Thoracic aorta (tissue), 2 donors: ENCODE measurements at regions not wholly inside any gene's neighbourhood (a gene's known extent, or its start where the extent isn't known, plus 50 kb on each side); places are given as distances from the start of the nearest gene placed in this dataset.

Experiments
- ATAC-seq: fragments of 150-250 bp; one replicate; pipeline ENCODE4 v1.8.0; 2017; ENCODE audit warnings: low read depth; ENCODE audit not compliant: insufficient number of reproducible peaks, low FRiP score
- DNase-seq: peaks from one replicate; pipeline ENCODE4 v3.0.0-alpha.2; 2020; ENCODE audit warnings: low spot score
- H3K27ac ChIP-seq, 2 donors: fragments of 200-600 bp; sonication (generic); 1 replicate in 1 of 2; 2 replicates in 1 of 2; pipeline ENCODE4 v1.5.1; 2016; ENCODE audit warnings: mild to moderate bottlenecking in 2 of 2, moderate library complexity in 2 of 2
- H3K27me3 ChIP-seq: fragments of 200-600 bp; sonication (generic); replicated peaks from 2 replicates; pipeline ENCODE4 v1.6.0; 2016; ENCODE audit warnings: mild to moderate bottlenecking; ENCODE audit not compliant: insufficient read depth
- H3K36me3 ChIP-seq: fragments of 200-600 bp; sonication (generic); one replicate; pipeline ENCODE4 v1.5.1; 2016
- H3K4me1 ChIP-seq, 2 donors: fragments of 200-600 bp; sonication (generic); 1 replicate in 1 of 2; 2 replicates in 1 of 2; pipeline versions ENCODE4 v1.5.1 to v1.6.0; 2016; ENCODE audit warnings: low read depth in 2 of 2, mild to moderate bottlenecking in 1 of 2; ENCODE audit not compliant: control insufficient read depth in 1 of 2
- H3K4me3 ChIP-seq: fragments of 200-600 bp; sonication (generic); 2 replicates; pipeline ENCODE4 v1.5.1; 2016; ENCODE audit warnings: mild to moderate bottlenecking
- H3K9me3 ChIP-seq: fragments of 200-600 bp; sonication (generic); 2 replicates; pipeline ENCODE4 v1.5.1; 2016
- TF ChIP-seq, protein P1 (sequence below): fragments of 200-600 bp; sonication (generic); IDR thresholded peaks from one replicate; pipeline ENCODE4 v1.5.1; 2019; ENCODE audit warnings: antibody characterized with exemption

DNA sequence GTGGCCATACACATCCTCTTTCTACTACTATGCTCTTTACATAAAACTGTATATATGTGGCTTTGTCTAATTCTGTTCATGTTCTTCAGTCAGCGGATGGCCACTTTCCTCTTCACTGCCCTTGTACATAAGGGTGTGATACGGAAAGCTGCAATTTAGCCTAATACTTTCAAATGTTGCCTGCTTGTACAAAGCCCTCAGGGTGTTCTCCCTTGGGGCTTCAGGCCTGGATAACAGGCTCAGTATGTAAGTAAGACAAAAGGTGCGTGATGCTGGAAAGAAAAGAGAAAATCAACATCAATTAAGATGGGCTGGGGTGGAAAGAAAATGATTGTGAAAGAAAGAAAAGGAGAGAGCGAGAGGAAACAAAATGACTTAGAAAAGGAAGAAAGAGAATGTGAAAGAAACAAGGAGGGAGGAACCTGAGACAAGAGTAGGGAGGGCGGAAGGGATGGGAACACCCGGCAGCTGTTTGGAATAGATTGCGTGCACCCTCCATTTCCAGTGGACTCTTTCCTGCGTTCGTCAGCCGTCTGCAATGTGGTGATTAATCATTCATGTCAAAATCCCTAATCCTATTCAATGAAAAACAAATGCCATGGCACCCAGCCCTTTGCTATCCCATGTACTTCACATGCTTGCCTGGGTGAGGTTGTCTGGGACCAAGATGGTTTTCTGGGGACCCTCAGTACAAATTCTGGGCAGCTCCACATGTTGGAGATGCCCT lies 553.6 kb downstream of the NUF2 start:
- Histone ChIP-seq H3K27ac (no peak overlapping the region), H3K36me3 (no peaks in the 10 kb centered on the region), H3K9me3 (no peaks in the 10 kb centered on the region), H3K4me3 (peak overlapping the region; percentile 46), H3K27me3 (no peaks in the 10 kb centered on the region), H3K4me1 (peaks cover 4 to 9% of the 10 kb centered on the region in 2 donors)
- DNase-seq (no peak), ATAC-seq (no peak)
- TF ChIP-seq, protein P1, sequence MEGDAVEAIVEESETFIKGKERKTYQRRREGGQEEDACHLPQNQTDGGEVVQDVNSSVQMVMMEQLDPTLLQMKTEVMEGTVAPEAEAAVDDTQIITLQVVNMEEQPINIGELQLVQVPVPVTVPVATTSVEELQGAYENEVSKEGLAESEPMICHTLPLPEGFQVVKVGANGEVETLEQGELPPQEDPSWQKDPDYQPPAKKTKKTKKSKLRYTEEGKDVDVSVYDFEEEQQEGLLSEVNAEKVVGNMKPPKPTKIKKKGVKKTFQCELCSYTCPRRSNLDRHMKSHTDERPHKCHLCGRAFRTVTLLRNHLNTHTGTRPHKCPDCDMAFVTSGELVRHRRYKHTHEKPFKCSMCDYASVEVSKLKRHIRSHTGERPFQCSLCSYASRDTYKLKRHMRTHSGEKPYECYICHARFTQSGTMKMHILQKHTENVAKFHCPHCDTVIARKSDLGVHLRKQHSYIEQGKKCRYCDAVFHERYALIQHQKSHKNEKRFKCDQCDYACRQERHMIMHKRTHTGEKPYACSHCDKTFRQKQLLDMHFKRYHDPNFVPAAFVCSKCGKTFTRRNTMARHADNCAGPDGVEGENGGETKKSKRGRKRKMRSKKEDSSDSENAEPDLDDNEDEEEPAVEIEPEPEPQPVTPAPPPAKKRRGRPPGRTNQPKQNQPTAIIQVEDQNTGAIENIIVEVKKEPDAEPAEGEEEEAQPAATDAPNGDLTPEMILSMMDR, result no peak

DNA sequence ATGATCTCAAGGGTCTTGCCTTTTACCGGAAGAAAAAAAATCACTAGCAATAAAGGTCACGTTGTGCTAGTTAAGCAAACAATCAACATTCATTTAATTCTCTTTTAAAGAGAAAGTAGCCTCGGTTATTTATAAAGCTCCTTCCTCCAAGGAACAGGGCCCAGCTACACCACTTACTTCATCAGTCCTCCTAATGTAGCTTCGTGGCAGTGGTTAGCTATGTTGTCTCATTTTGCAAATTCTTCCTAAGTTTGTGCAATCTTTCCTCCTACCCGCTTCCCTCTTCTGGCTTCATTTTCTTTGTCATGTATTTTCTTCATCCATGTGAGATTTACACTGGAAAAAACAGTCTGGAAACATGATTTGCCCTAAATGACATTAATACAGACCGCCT lies 554.2 kb downstream of the NUF2 start:
- peak overlapping the region in 1 of 2 donors; percentile 17 for H3K27ac ChIP-seq

DNA sequence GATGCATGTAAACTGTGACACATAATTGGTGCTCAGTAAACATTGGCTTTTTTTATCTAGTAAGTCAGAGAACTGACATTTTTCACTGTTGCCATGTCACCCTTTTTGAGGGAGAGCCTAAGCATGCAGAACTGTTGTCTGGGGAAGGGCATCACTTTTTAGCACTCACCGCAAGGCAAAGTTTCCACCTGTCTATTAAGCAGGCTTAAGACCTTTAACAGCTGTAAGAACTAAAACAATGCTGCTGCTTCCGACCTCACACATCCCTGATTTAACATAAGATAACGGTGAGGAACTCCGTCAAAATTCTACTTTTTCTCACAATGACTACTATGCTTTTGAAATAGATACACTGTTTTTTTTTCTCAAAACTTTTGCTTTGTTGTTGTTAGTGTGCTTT lies 554.8 kb downstream of the NUF2 start:
- TF ChIP-seq, protein P1, result no peak
- peaks cover 4 to 9% of the 10 kb centered on the region in 2 donors for H3K4me1 ChIP-seq
- no peaks in the 10 kb centered on the region for H3K9me3 ChIP-seq
- H3K27ac ChIP-seq, result peak overlapping the region in 1 of 2 donors; percentile 17
- H3K27me3 ChIP-seq, result no peaks in the 10 kb centered on the region
- ATAC-seq (no peak), DNase-seq (no peak)
- H3K4me3 ChIP-seq, result no peak overlapping the region
- no peaks in the 10 kb centered on the region for H3K36me3 ChIP-seq

More for the DNA sequence above, 554.2 kb downstream of the NUF2 start:
- no peaks in the 10 kb centered on the region for H3K9me3 ChIP-seq
- H3K36me3 ChIP-seq, result no peaks in the 10 kb centered on the region
- peaks cover 4 to 9% of the 10 kb centered on the region in 2 donors for H3K4me1 ChIP-seq
- no peaks in the 10 kb centered on the region for H3K27me3 ChIP-seq
- peak overlapping the region; percentile 46 for H3K4me3 ChIP-seq
- TF ChIP-seq, protein P1, result no peak
- DNase-seq (no peak), ATAC-seq (peak; percentile 33)

DNA sequence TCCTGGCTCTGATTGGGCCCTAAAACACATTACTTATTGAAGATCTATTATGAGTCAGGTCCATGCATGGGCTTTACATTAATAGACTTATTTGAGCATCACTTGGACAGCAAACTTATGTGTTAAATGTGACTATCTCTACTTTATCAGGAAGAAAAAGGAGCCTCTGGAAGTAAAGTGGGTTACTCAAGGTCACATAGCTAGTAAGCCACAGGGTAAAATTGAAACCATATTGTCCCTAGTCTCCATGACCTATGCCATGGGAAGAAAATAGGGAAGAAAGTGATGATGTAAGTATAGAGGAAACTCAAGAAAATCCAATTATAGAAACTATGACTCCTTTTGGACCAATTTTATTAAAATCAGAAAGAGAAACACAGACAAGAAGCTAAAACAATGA lies 555.3 kb downstream of the NUF2 start:
- Histone ChIP-seq H3K4me1 (peaks cover 4 to 9% of the 10 kb centered on the region in 2 donors), H3K27ac (no peak overlapping the region)
- ATAC-seq, result no peak

DNA sequence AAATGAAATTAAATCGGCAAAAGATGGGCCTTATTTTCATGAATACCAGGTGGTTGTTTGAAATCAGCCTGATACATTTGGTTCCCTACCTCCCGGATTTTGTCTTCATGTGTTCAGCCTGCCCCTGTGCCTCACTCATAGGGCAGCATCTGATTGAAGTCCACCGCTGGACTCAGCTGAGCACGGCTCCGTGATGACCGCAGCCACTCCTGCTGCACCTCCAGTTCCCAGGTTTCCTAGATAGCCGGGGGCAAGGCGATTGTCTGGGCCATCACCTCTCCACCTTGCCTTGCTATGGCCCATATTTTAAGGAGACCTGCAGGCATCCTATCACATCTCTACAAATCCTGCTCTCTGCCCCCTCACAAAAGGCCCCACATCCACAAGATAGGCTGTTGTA lies 563.8 kb downstream of the NUF2 start:
- Histone ChIP-seq H3K36me3 (no peaks in the 10 kb centered on the region), H3K9me3 (no peaks in the 10 kb centered on the region), H3K4me1 (no peaks in the 10 kb centered on the region), H3K27me3 (no peaks in the 10 kb centered on the region), H3K27ac (no peak overlapping the region), H3K4me3 (no peak overlapping the region)
- ATAC-seq (no peak), DNase-seq (no peak)
- TF ChIP-seq, protein P1, result no peak

More for the DNA sequence above, 555.3 kb downstream of the NUF2 start:
- DNase-seq, result no peak
- TF ChIP-seq, protein P1, result no peak
- Histone ChIP-seq H3K9me3 (no peaks in the 10 kb centered on the region), H3K27me3 (no peaks in the 10 kb centered on the region), H3K36me3 (no peaks in the 10 kb centered on the region), H3K4me3 (no peak overlapping the region)
